Esophagus muscularis mucosa (tissue), 4 donors: ENCODE measurements at regions not wholly inside any gene's neighbourhood (a gene's known extent, or its start where the extent isn't known, plus 50 kb on each side); places are given as distances from the start of the nearest gene placed in this dataset.

ENCODE experiments used
- DNase-seq: peaks from one replicate; pipeline ENCODE4 v3.0.0-alpha.2; 2017; ENCODE audit errors: extremely low spot score
- H3K27ac ChIP-seq, 4 donors: fragments of 200-600 bp; sonication (generic); replicated peaks in 1 of 4; 1 replicate in 3 of 4; 2 replicates in 1 of 4; pipeline ENCODE4 v1.5.1; 2016 to 2019; ENCODE audit warnings: mild to moderate bottlenecking in 1 of 4
- H3K27me3 ChIP-seq, 4 donors: fragments of 200-600 bp; sonication (generic); one replicate each; pipeline versions ENCODE4 v1.5.1 to v1.6.0; 2016 to 2019
- H3K36me3 ChIP-seq, 4 donors: fragments of 200-600 bp; sonication (generic); one replicate each; pipeline ENCODE4 v1.5.1; 2016 to 2019
- H3K4me1 ChIP-seq, 4 donors: fragments of 200-600 bp; sonication (generic); one replicate each; pipeline ENCODE4 v1.5.1; 2016 to 2019
- H3K4me3 ChIP-seq, 4 donors: fragments of 200-600 bp; sonication (generic); 1 replicate in 2 of 4; 2 replicates in 2 of 4; pipeline ENCODE4 v1.5.1; 2016 to 2019; ENCODE audit warnings: mild to moderate bottlenecking in 4 of 4, moderate library complexity in 1 of 4
- H3K9me3 ChIP-seq, 4 donors: fragments of 200-600 bp; sonication (generic); 1 replicate in 3 of 4; 2 replicates in 1 of 4; pipeline ENCODE4 v1.5.1; 2016 to 2019
- EP300 ChIP-seq: sonication (generic); formaldehyde crosslinking; IDR thresholded peaks from one replicate; pipeline ENCODE4 v1.6.1; 2017; ENCODE audit warnings: antibody characterized with exemption
- POLR2A ChIP-seq: fragments of 450-650 bp; IDR thresholded peaks from one replicate; pipeline ENCODE4 v1.6.1; 2017; ENCODE audit warnings: antibody characterized with exemption, moderate library complexity, mild to moderate bottlenecking, low read depth
- POLR2AphosphoS5 ChIP-seq, 2 donors: sonication (generic); formaldehyde crosslinking; IDR thresholded peaks; one replicate each; pipeline ENCODE4 v1.6.1; 2017; ENCODE audit warnings: antibody characterized with exemption in 2 of 2
- WGBS: methylation state at CpG from one replicate; pipeline ENCODE4 v1.1.5; 2018; 5-methylcytosine and 5-hydroxymethylcytosine counted together
- intact Hi-C: fragments of 100-400 bp; cut with DNase I; formaldehyde crosslinking; loops from one replicate; pipeline ENCODE4 v1.15.1; 2023
- TF ChIP-seq, protein P1 (sequence below), 3 experiments: fragments of 200-600 bp in 2 of 3; fragments of 450-650 bp in 1 of 3; sonication (generic) in 2 of 3; IDR thresholded peaks; one replicate each; pipeline ENCODE4 v1.5.1; 2017 to 2019; ENCODE audit warnings: antibody characterized with exemption in 3 of 3, mild to moderate bottlenecking in 2 of 3, moderate library complexity in 1 of 3

GRCh38 chr5:52419357-52419756, 368.4 kb upstream of the ITGA1 start:
- Histone ChIP-seq H3K4me1 (no peaks in the 10 kb centered on the region), H3K27me3 (no peaks in the 10 kb centered on the region), H3K36me3 (no peaks in the 10 kb centered on the region), H3K4me3 (no peak overlapping the region), H3K27ac (no peak overlapping the region), H3K9me3 (no peaks in the 10 kb centered on the region)
- intact Hi-C loops, result no loop called here
- no peak for DNase-seq
- 63% methylated on average over 1 of the region's 1 CpG for WGBS
- no peak for TF ChIP-seq POLR2A
- TF ChIP-seq, protein P1, sequence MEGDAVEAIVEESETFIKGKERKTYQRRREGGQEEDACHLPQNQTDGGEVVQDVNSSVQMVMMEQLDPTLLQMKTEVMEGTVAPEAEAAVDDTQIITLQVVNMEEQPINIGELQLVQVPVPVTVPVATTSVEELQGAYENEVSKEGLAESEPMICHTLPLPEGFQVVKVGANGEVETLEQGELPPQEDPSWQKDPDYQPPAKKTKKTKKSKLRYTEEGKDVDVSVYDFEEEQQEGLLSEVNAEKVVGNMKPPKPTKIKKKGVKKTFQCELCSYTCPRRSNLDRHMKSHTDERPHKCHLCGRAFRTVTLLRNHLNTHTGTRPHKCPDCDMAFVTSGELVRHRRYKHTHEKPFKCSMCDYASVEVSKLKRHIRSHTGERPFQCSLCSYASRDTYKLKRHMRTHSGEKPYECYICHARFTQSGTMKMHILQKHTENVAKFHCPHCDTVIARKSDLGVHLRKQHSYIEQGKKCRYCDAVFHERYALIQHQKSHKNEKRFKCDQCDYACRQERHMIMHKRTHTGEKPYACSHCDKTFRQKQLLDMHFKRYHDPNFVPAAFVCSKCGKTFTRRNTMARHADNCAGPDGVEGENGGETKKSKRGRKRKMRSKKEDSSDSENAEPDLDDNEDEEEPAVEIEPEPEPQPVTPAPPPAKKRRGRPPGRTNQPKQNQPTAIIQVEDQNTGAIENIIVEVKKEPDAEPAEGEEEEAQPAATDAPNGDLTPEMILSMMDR (IDR thresholded peaks at IDR 0.05), result no peak
- no peak for TF ChIP-seq EP300

DNA sequence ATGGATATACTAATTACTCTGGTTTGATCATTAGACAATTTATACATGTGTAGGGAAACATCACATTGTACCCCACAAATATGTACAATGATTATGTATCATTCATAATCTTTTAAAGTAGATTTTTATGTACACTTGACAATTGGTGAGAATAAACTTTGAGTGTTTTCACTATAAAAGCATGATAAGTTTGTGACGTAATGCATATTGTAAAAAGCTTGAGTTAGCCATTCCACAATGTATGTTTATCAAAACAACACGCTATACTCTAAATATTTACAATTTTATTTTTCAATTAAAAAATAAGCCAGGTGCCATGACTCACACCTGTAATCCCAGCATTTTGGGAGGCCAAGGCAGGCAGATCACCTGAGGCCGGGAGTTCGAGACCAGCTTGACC, 360.1 kb upstream of the ITGA1 start:
- H3K4me1 ChIP-seq, result no peaks in the 10 kb centered on the region
- TF ChIP-seq, protein P1 (IDR thresholded peaks at IDR 0.05), result no peak
- no peak for TF ChIP-seq POLR2A
- TF ChIP-seq EP300, result no peak
- no peak for TF ChIP-seq POLR2AphosphoS5 (IDR thresholded peaks at IDR 0.05)
- no peak for DNase-seq
- H3K27ac ChIP-seq, result no peak overlapping the region
- no peak overlapping the region for H3K4me3 ChIP-seq
- H3K36me3 ChIP-seq, result no peaks in the 10 kb centered on the region
- intact Hi-C loops, result no loop called here
- 95% methylated on average over 4 of the region's 4 CpGs for WGBS
- no peaks in the 10 kb centered on the region for H3K27me3 ChIP-seq
- H3K9me3 ChIP-seq, result peaks cover 0 to 7% (median 0%) of the 10 kb centered on the region in 4 donors

GRCh38 chr5:52428977-52429489, 358.7 kb upstream of the ITGA1 start:
- Histone ChIP-seq H3K4me3 (no peak overlapping the region), H3K9me3 (peaks cover 0 to 7% (median 0%) of the 10 kb centered on the region in 4 donors), H3K27ac (no peak overlapping the region), H3K27me3 (no peaks in the 10 kb centered on the region), H3K4me1 (no peaks in the 10 kb centered on the region), H3K36me3 (no peaks in the 10 kb centered on the region)
- DNase-seq, result no peak
- 93% methylated on average over 3 of the region's 3 CpGs for WGBS
- intact Hi-C loops, result no loop called here
- TF ChIP-seq POLR2A (no peak), EP300 (no peak), POLR2AphosphoS5 (IDR thresholded peaks at IDR 0.05) (no peak)
- TF ChIP-seq, protein P1 (IDR thresholded peaks at IDR 0.05), result no peak

- H3K36me3 ChIP-seq, result no peaks in the 10 kb centered on the region
- 100% methylated on average over 1 of the region's 1 CpG for WGBS
- no peaks in the 10 kb centered on the region for H3K27me3 ChIP-seq
- TF ChIP-seq, protein P1 (IDR thresholded peaks at IDR 0.05), result no peak
- TF ChIP-seq EP300 (no peak), POLR2A (no peak), POLR2AphosphoS5 (IDR thresholded peaks at IDR 0.05) (no peak)
- H3K27ac ChIP-seq, result no peak overlapping the region
- intact Hi-C loops, result no loop called here
- no peaks in the 10 kb centered on the region for H3K4me1 ChIP-seq
- H3K4me3 ChIP-seq, result no peak overlapping the region
- no peak for DNase-seq
- no peaks in the 10 kb centered on the region for H3K9me3 ChIP-seq
Measured at GRCh38 chr5:52441768-52442167, 345.9 kb upstream of the ITGA1 start.

DNA sequence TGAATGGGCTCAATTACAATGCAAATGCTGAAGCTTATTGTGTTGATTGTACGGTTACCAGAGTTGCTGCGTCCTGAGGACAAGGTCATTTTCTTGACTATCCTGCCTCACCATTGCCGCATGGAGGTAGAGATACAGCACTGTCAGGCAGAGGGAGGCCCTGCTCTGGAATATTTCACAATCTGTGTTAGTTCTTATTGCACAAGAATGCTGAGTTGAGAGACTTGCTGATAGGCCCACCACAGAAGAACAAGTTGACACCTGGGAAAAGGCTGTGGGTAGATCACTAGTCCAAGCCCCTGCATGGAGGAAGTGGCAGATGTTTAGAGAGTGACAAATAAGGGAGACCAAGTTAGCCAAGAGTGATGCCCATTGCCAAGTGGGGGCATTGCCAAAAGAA, 344.5 kb upstream of the ITGA1 start:
- no peak for DNase-seq
- no peaks in the 10 kb centered on the region for H3K36me3 ChIP-seq
- 90% methylated on average over 3 of the region's 3 CpGs for WGBS
- TF ChIP-seq, protein P1 (IDR thresholded peaks at IDR 0.05), result no peak
- H3K4me1 ChIP-seq, result peaks cover 0 to under 1% (median 0%) of the 10 kb centered on the region in 4 donors
- H3K27ac ChIP-seq, result no peak overlapping the region
- no peak overlapping the region for H3K4me3 ChIP-seq
- H3K27me3 ChIP-seq, result no peaks in the 10 kb centered on the region
- intact Hi-C loops, result no loop called here
- H3K9me3 ChIP-seq, result no peaks in the 10 kb centered on the region
